Panc1 (cell line): ENCODE measurements at regions not wholly inside any gene's neighbourhood (a gene's known extent, or its start where the extent isn't known, plus 50 kb on each side); places are given as distances from the start of the nearest gene placed in this dataset.
"Not testable (repeated sequence)": the region's sequence is repeated elsewhere in the genome, so short reads cannot be mapped to it uniquely, and the experiment has no call there.

Source experiments
- ATAC-seq: fragments of 200-7000 bp; cut with Tn5 transposase; 2 replicates; pipeline ENCODE4 v1.9.1; 2020; ENCODE audit warnings: mild to moderate bottlenecking, moderate library complexity
- BruUV-seq: library from RNA; stranded (reverse); fragments of 400-500 nt; replicated peaks from 2 replicates; lab custom pipeline; 2021; lab: Mats Ljungman, UMichigan
- CTCF ChIA-PET: fragments of 300-600 bp; sonication (Branson Sonifier 250); formaldehyde crosslinking; loops from one replicate; lab custom pipeline; 2022; ENCODE audit warnings: antibody characterized with exemption; lab: Charles Lee
- POLR2A ChIA-PET: fragments of 300-600 bp; sonication (Branson Sonifier 250); formaldehyde crosslinking; loops from one replicate; lab custom pipeline; 2022; ENCODE audit warnings: antibody characterized with exemption; lab: Charles Lee
- DNase-seq: peaks from one replicate; pipeline ENCODE4 v3.0.0-alpha.2; 2010; ENCODE audit warnings: low read depth, low spot score
- H3K27ac ChIP-seq: 2 replicates; pipeline ENCODE4 v1.5.1; 2011; ENCODE audit warnings: mild to moderate bottlenecking, low read length, inconsistent platforms
- H3K27me3 ChIP-seq: fragments of 200-500 bp; sonication (Bioruptor generic); 2 replicates; pipeline ENCODE4 v1.6.0; 2014; ENCODE audit warnings: low read length, inconsistent platforms; ENCODE audit not compliant: control insufficient read depth, insufficient read depth
- H3K36me3 ChIP-seq: fragments of 200-500 bp; sonication (Bioruptor generic); 2 replicates; pipeline ENCODE4 v1.5.1; 2014; ENCODE audit warnings: inconsistent platforms, mild to moderate bottlenecking, low read length, moderate library complexity; ENCODE audit not compliant: control insufficient read depth, insufficient read depth
- H3K4me1 ChIP-seq: 2 replicates; pipeline ENCODE4 v1.5.1; 2011; ENCODE audit warnings: inconsistent platforms, mild to moderate bottlenecking, low read length, moderate library complexity; ENCODE audit not compliant: control insufficient read depth, insufficient read depth
- H3K4me3 ChIP-seq, 2 experiments: 2 replicates each; pipeline ENCODE4 v1.5.1; 2011 to 2012; ENCODE audit warnings: low read depth in 2 of 2, low read length in 2 of 2, mild to moderate bottlenecking in 2 of 2, inconsistent platforms in 1 of 2, moderate library complexity in 1 of 2
- H3K9me3 ChIP-seq: fragments of 200-500 bp; sonication (Bioruptor generic); 2 replicates; pipeline ENCODE4 v1.5.1; 2014; ENCODE audit warnings: low read depth, mild to moderate bottlenecking, inconsistent platforms, low read length, moderate library complexity; ENCODE audit not compliant: control insufficient read depth, insufficient read depth
- CTCF ChIP-seq: fragments of 450-650 bp; IDR thresholded peaks from 2 replicates; pipeline ENCODE4 v1.5.1; 2017; ENCODE audit warnings: mild to moderate bottlenecking
- POLR2AphosphoS5 ChIP-seq: IDR thresholded peaks from 2 replicates; pipeline ENCODE4 v1.6.1; 2012; ENCODE audit warnings: mild to moderate bottlenecking, low read depth, low read length, moderate library complexity
- REST ChIP-seq, 2 experiments: IDR thresholded peaks; 2 replicates each; pipeline ENCODE4 v1.6.1; 2011 to 2012; ENCODE audit warnings: low read depth in 2 of 2, control low read depth in 1 of 2, low read length in 1 of 2, mild to moderate bottlenecking in 1 of 2, moderate library complexity in 1 of 2; ENCODE audit not compliant: insufficient read depth in 1 of 2
- SIN3A ChIP-seq: IDR thresholded peaks from 2 replicates; pipeline ENCODE4 v1.6.1; 2012; ENCODE audit warnings: low read depth, mild to moderate bottlenecking, low read length, moderate library complexity, borderline replicate concordance; ENCODE audit not compliant: insufficient read depth
- TCF7L2 ChIP-seq: IDR thresholded peaks from 2 replicates; pipeline ENCODE4 v1.6.1; 2011; ENCODE audit warnings: mild to moderate bottlenecking, low read depth, low read length, inconsistent platforms
- in situ Hi-C: cut with HindIII; loops from 2 replicates; pipeline ENCODE4 v1.10.0; 2016; ENCODE audit warnings: low sequenced_read_pairs, low pct_unique_long_range_greater_than_20kb
- intact Hi-C: fragments of 100-400 bp; cut with micrococcal nuclease; formaldehyde crosslinking; loops from one replicate; pipeline ENCODE4 v1.10.0; 2022; ENCODE audit not compliant: unreplicated experiment

- in situ Hi-C loops: no loop called here
- ChIA-PET POLR2A (no interaction called here), CTCF (no interaction called here)
- peaks cover 17% of the 10 kb centered on the region for H3K4me1 ChIP-seq
- TF ChIP-seq CTCF (no peak), POLR2AphosphoS5 (no peak), SIN3A (no peak), TCF7L2 (no peak), REST (IDR thresholded peaks at IDR 0.05; ENCODE audit: insufficient read depth in 1 of 2, low read depth in 2 of 2, low read length in 1 of 2) (no peak)
- no peaks in the 10 kb centered on the region for H3K36me3 ChIP-seq
- H3K27me3 ChIP-seq: no peaks in the 10 kb centered on the region
- no TSS peak for BruUV-seq
- no peak for ATAC-seq
- H3K4me3 ChIP-seq: no peak overlapping the region
- intact Hi-C loops: no loop called here
- H3K9me3 ChIP-seq: no peaks in the 10 kb centered on the region
- no peak for DNase-seq
- no peak overlapping the region for H3K27ac ChIP-seq
Observed at GRCh38 chr2:55775828-55776227, 82.2 kb upstream of the PNPT1 start.

- in situ Hi-C loops, H3K4me1 ChIP-seq, H3K4me3 ChIP-seq, DNase-seq, H3K27me3 ChIP-seq, ATAC-seq, POLR2A ChIA-PET, CTCF ChIA-PET, H3K9me3 ChIP-seq, BruUV-seq, H3K27ac ChIP-seq, H3K36me3 ChIP-seq: not testable (repeated sequence)
- intact Hi-C loops: loop anchor here (5.0 kb wide), 1 partner anchor 239 kb away; no protein-coding TSS in a partner anchor
Observed at GRCh38 chr2:55773651-55774050, 80.0 kb upstream of the PNPT1 start.

- Histone ChIP-seq H3K4me3 (no peak overlapping the region), H3K27me3 (no peaks in the 10 kb centered on the region), H3K4me1 (no peaks in the 10 kb centered on the region), H3K27ac (peak overlapping the region; percentile 54; the same call in 1 of the 2 replicates), H3K36me3 (no peaks in the 10 kb centered on the region), H3K9me3 (no peaks in the 10 kb centered on the region)
- in situ Hi-C loops: no loop called here
- no peak for TF ChIP-seq REST (IDR thresholded peaks at IDR 0.05; ENCODE audit: insufficient read depth in 1 of 2, low read depth in 2 of 2, low read length in 1 of 2)
- no peak for TF ChIP-seq POLR2AphosphoS5
- no peak for TF ChIP-seq CTCF
- TF ChIP-seq SIN3A: no peak
- TF ChIP-seq TCF7L2: no peak
- CTCF ChIA-PET: interaction anchor here (0.7 to 2.1 kb wide), 2 partner anchors 189 to 417 kb away, joined by 3 to 10 read pairs; no protein-coding TSS in a partner anchor
- no peak for ATAC-seq
- POLR2A ChIA-PET: no interaction called here
- no TSS peak for BruUV-seq
- no peak for DNase-seq
- intact Hi-C loops: loop anchor here (5.0 kb wide), 1 partner anchor 240 kb away; no protein-coding TSS in a partner anchor
Observed at GRCh38 chr2:55772109-55772980, 78.7 kb upstream of the PNPT1 start.
